ENCODE measurements at regions not wholly inside any gene's neighbourhood (a gene's known extent, or its start where the extent isn't known, plus 50 kb on each side); places are given as distances from the start of the nearest gene placed in this dataset.

GRCh38 chr21:31604591-31605190 is 54.8 kb upstream of the SOD1 start:
- H3K36me3 Mint-ChIP-seq (ENCODE audit: insufficient read depth in 1 of 3, low read depth in 3 of 3): peaks cover 0 to 7% (median 0%) of the 10 kb centered on the region in 3 experiments; a peak in 1 of 7 replicates
- Histone ChIP-seq H2BK5ac (ENCODE audit: insufficient read length, low read length) (no peak overlapping the region), H3K79me2 (ENCODE audit: insufficient read depth, low read length) (no peaks in the 10 kb centered on the region), H3K4ac (ENCODE audit: low read depth, low read length) (no peak overlapping the region), H3T11ph (ENCODE audit: low read length) (no peak overlapping the region), H3K27ac (ENCODE audit: insufficient read length, low read depth, low read length) (no peak overlapping the region), H4K20me1 (ENCODE audit: control insufficient read depth, insufficient read depth, insufficient read length) (no peaks in the 10 kb centered on the region), H3K9me3 (ENCODE audit: control insufficient read depth, low read depth, low read length) (no peaks in the 10 kb centered on the region), H2BK15ac (ENCODE audit: low read depth, low read length) (no peak overlapping the region), H3K79me1 (ENCODE audit: insufficient read depth, low read depth, low read length, poor library complexity, severe bottlenecking) (no peaks in the 10 kb centered on the region), H4K8ac (replicated peaks; ENCODE audit: insufficient read length, low read depth, low read length) (no peak overlapping the region), H3K9ac (ENCODE audit: extremely low read depth, insufficient read length, low read length) (no peak overlapping the region), H2AK5ac (ENCODE audit: insufficient read length, low read length) (no peak overlapping the region), H3K14ac (ENCODE audit: insufficient read depth, low read length) (no peak overlapping the region), H2BK12ac (ENCODE audit: insufficient read length, low read depth, low read length) (no peak overlapping the region), H3K4me1 (ENCODE audit: insufficient read depth, low read length) (no peaks in the 10 kb centered on the region), H3K56ac (ENCODE audit: insufficient read length, low read depth, low read length) (no peak overlapping the region), H3K23me2 (ENCODE audit: insufficient read length, low read depth, low read length, poor library complexity, severe bottlenecking) (no peaks in the 10 kb centered on the region), H2BK20ac (ENCODE audit: low read depth, low read length, poor library complexity, severe bottlenecking) (no peak overlapping the region), H2AFZ (ENCODE audit: low read length) (no peak overlapping the region), H3K27me3 (ENCODE audit: insufficient read depth, low read length) (no peaks in the 10 kb centered on the region), H3K23ac (ENCODE audit: insufficient read length, low read depth, low read length) (no peak overlapping the region), H4K5ac (ENCODE audit: insufficient read length, low read depth, low read length) (no peak overlapping the region), H4K91ac (ENCODE audit: insufficient read length, low read depth, low read length) (no peak overlapping the region), H3K4me2 (ENCODE audit: insufficient read depth, insufficient read length, low read length) (no peak overlapping the region), H2BK120ac (ENCODE audit: low read depth, low read length, poor library complexity, severe bottlenecking) (no peak overlapping the region), H3K18ac (ENCODE audit: insufficient read length, low read depth, low read length) (no peak overlapping the region)
- peaks cover 7% of the 10 kb centered on the region in 2 experiments for H3K9me3 Mint-ChIP-seq
- no peak overlapping the region for H3K4me3 Mint-ChIP-seq
- WGBS (ENCODE audit: extremely low coverage, insufficient read length, low lambda C conversion rate): no CpG with 5 or more reads among the region's 11 CpGs
- H3K27me3 Mint-ChIP-seq (ENCODE audit: low read depth): no peaks in the 10 kb centered on the region
- H3K4me1 Mint-ChIP-seq: peaks cover 6 to 10% of the 10 kb centered on the region in 2 experiments
- peak; percentile 97 for TF ChIP-seq CTCF (conservative IDR thresholded peaks at IDR 0.05)
- DNase-seq: peak; percentile 61
- H3K27ac Mint-ChIP-seq: no peak overlapping the region
